Adrenal gland (tissue), 5 donors: ENCODE measurements at regions not wholly inside any gene's neighbourhood (a gene's known extent, or its start where the extent isn't known, plus 50 kb on each side); places are given as distances from the start of the nearest gene placed in this dataset.

Experiments
- CTCF ChIP-seq, 6 experiments: fragments of 450-650 bp in 4 of 6; fragments of 200-600 bp in 2 of 6; sonication (generic) in 1 of 6; IDR thresholded peaks; 1 replicate in 5 of 6; 2 replicates in 1 of 6; pipeline versions ENCODE4 v1.5.1 to v1.8.0; 2016 to 2021; ENCODE audit warnings: antibody characterized with exemption in 6 of 6, mild to moderate bottlenecking in 2 of 6, moderate library complexity in 1 of 6
- POLR2A ChIP-seq, 2 donors: fragments of 450-650 bp; IDR thresholded peaks; one replicate each; pipeline ENCODE4 v1.6.1; 2017; ENCODE audit warnings: antibody characterized with exemption in 2 of 2, mild to moderate bottlenecking in 2 of 2, moderate library complexity in 1 of 2
- donor health status: DM: no; HTN: no; CAD: no.

- TF ChIP-seq POLR2A (IDR thresholded peaks at IDR 0.05), result no peak
- TF ChIP-seq CTCF (IDR thresholded peaks at IDR 0.05), result no peak
Measured at GRCh38 chrX:13109817-13110216, 65.4 kb upstream of the FAM9C start.
